Peyer's patch (tissue), 4 donors: ENCODE measurements at regions not wholly inside any gene's neighbourhood (a gene's known extent, or its start where the extent isn't known, plus 50 kb on each side); places are given as distances from the start of the nearest gene placed in this dataset.

Experiments
- DNase-seq, 3 donors: peaks; one replicate each; pipeline ENCODE4 v3.0.0-alpha.2; 2017 to 2019
- H3K27ac ChIP-seq, 4 donors: fragments of 200-600 bp; sonication (generic); one replicate each; pipeline ENCODE4 v1.5.1; 2016 to 2019
- H3K27me3 ChIP-seq, 2 donors: fragments of 200-600 bp; sonication (generic); one replicate each; pipeline ENCODE4 v1.5.1; 2019
- H3K36me3 ChIP-seq, 3 donors: fragments of 200-600 bp; sonication (generic); one replicate each; pipeline ENCODE4 v1.5.1; 2016 to 2019
- H3K4me1 ChIP-seq, 4 donors: fragments of 200-600 bp; sonication (generic); one replicate each; pipeline ENCODE4 v1.5.1; 2016 to 2019
- H3K4me3 ChIP-seq, 4 donors: fragments of 200-600 bp; sonication (generic); 1 replicate in 3 of 4; 2 replicates in 1 of 4; pipeline ENCODE4 v1.5.1; 2016 to 2019; ENCODE audit warnings: mild to moderate bottlenecking in 1 of 4
- H3K9me3 ChIP-seq, 4 donors: fragments of 200-600 bp; sonication (generic); one replicate each; pipeline ENCODE4 v1.5.1; 2016 to 2019; ENCODE audit warnings: mild to moderate bottlenecking in 1 of 4
- POLR2A ChIP-seq, 2 donors: fragments of 450-650 bp; IDR thresholded peaks; one replicate each; pipeline ENCODE4 v1.5.1; 2017; ENCODE audit warnings: antibody characterized with exemption in 2 of 2, mild to moderate bottlenecking in 2 of 2, moderate library complexity in 2 of 2
- TF ChIP-seq, protein P1 (sequence below), 6 experiments: fragments of 450-650 bp in 4 of 6; fragments of 200-600 bp in 2 of 6; sonication (generic) in 1 of 6; IDR thresholded peaks; one replicate each; pipeline ENCODE4 v1.5.1; 2017 to 2019; ENCODE audit warnings: antibody characterized with exemption in 6 of 6, mild to moderate bottlenecking in 3 of 6, moderate library complexity in 1 of 6

DNA sequence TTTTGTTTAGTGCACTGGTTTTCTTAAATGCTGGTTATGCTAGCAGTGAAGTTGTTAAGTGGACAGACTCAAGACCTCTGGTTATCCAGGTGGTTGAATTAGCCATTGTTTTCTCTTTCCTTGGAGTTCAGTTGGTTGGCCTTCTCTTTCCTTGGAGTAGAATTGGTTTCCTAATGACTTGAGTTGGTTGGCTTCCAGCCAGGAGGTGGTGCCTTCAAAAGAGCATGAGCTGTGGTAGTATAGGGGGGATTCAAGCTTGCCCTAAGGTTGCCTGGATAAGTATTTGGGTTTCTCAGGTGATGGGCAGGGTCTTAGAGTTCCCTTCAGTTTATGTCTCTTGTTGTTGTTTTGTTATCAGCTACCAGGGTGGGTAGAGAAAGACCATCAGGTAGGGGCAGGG is 92.5 kb downstream of the ATP23 start:
- TF ChIP-seq, protein P1, sequence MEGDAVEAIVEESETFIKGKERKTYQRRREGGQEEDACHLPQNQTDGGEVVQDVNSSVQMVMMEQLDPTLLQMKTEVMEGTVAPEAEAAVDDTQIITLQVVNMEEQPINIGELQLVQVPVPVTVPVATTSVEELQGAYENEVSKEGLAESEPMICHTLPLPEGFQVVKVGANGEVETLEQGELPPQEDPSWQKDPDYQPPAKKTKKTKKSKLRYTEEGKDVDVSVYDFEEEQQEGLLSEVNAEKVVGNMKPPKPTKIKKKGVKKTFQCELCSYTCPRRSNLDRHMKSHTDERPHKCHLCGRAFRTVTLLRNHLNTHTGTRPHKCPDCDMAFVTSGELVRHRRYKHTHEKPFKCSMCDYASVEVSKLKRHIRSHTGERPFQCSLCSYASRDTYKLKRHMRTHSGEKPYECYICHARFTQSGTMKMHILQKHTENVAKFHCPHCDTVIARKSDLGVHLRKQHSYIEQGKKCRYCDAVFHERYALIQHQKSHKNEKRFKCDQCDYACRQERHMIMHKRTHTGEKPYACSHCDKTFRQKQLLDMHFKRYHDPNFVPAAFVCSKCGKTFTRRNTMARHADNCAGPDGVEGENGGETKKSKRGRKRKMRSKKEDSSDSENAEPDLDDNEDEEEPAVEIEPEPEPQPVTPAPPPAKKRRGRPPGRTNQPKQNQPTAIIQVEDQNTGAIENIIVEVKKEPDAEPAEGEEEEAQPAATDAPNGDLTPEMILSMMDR (IDR thresholded peaks at IDR 0.05): no peak
- TF ChIP-seq POLR2A (IDR thresholded peaks at IDR 0.05): no peak
- no peak for DNase-seq
- Histone ChIP-seq H3K4me3 (no peak overlapping the region), H3K9me3 (no peaks in the 10 kb centered on the region), H3K27ac (no peak overlapping the region), H3K4me1 (no peaks in the 10 kb centered on the region), H3K27me3 (no peaks in the 10 kb centered on the region), H3K36me3 (no peaks in the 10 kb centered on the region)

DNA sequence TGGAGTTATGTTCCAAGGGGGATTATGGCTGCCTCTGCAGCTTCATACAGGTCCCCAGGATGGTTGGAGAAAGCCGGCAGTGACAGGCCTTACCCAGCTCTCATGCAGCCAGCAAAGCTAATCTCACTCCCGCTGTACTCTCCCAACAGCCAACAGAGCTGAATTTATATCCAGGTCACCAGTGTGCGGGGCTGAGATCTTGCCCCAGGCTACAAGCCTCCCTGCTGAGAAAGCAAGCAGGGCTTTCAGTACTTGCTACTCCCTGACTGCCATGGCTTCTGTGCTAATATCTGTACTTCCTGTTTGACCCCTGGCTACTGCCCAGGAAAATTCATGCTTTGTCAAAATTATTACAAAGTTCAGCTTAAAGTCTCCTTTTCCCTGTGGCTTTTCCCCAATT is 92.9 kb downstream of the ATP23 start:
- Histone ChIP-seq H3K27me3 (no peaks in the 10 kb centered on the region), H3K36me3 (no peaks in the 10 kb centered on the region), H3K4me1 (no peaks in the 10 kb centered on the region), H3K4me3 (no peak overlapping the region), H3K27ac (no peak overlapping the region), H3K9me3 (no peaks in the 10 kb centered on the region)
- DNase-seq: no peak
- TF ChIP-seq, protein P1 (IDR thresholded peaks at IDR 0.05): no peak
- no peak for TF ChIP-seq POLR2A (IDR thresholded peaks at IDR 0.05)

DNA sequence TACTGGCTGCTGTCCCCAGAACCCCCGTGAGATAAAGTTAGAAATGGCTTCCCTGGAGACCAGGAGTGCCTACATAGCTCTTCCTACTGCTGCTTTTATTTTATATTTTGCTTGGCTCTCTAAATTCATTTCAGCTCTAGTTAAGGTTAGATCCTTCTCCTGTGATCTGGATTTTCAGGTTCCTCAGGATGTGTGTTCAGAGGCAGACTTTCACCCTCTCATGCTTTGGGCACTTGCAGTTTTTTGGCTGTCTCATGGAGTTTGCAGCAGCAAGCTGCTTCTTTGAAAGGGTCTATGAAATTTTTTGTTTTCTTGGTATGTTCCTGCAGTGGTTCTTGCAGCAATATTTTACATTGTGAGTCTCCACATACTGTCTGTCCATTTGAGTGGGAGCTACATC is 93.3 kb downstream of the ATP23 start:
- H3K27ac ChIP-seq: no peak overlapping the region
- TF ChIP-seq, protein P1 (IDR thresholded peaks at IDR 0.05): no peak
- no peak for TF ChIP-seq POLR2A (IDR thresholded peaks at IDR 0.05)
- no peak overlapping the region for H3K4me3 ChIP-seq

GRCh38 chr12:58041441-58041840 is 100.1 kb downstream of the ATP23 start:
- Histone ChIP-seq H3K4me1 (no peaks in the 10 kb centered on the region), H3K4me3 (no peak overlapping the region), H3K27me3 (no peaks in the 10 kb centered on the region), H3K9me3 (no peaks in the 10 kb centered on the region), H3K27ac (no peak overlapping the region), H3K36me3 (no peaks in the 10 kb centered on the region)
- TF ChIP-seq, protein P1 (IDR thresholded peaks at IDR 0.05): no peak
- no peak for TF ChIP-seq POLR2A (IDR thresholded peaks at IDR 0.05)
- DNase-seq: no peak

More for the DNA sequence above, 93.3 kb downstream of the ATP23 start:
- Histone ChIP-seq H3K36me3 (no peaks in the 10 kb centered on the region), H3K27me3 (no peaks in the 10 kb centered on the region), H3K9me3 (no peaks in the 10 kb centered on the region), H3K4me1 (no peaks in the 10 kb centered on the region)
- DNase-seq: no peak

GRCh38 chr12:58044966-58045365 is 103.6 kb downstream of the ATP23 start:
- Histone ChIP-seq H3K4me3 (no peak overlapping the region), H3K36me3 (no peaks in the 10 kb centered on the region), H3K27me3 (no peaks in the 10 kb centered on the region), H3K27ac (no peak overlapping the region), H3K9me3 (no peaks in the 10 kb centered on the region), H3K4me1 (no peaks in the 10 kb centered on the region)
- TF ChIP-seq, protein P1 (IDR thresholded peaks at IDR 0.05): no peak
- DNase-seq: no peak

- no peaks in the 10 kb centered on the region for H3K9me3 ChIP-seq
- H3K4me1 ChIP-seq: no peaks in the 10 kb centered on the region
- H3K36me3 ChIP-seq: no peaks in the 10 kb centered on the region
- H3K27me3 ChIP-seq: no peaks in the 10 kb centered on the region
- no peak overlapping the region for H3K27ac ChIP-seq
- TF ChIP-seq, protein P1 (IDR thresholded peaks at IDR 0.05): no peak
- TF ChIP-seq POLR2A (IDR thresholded peaks at IDR 0.05): no peak
- no peak for DNase-seq
- no peak overlapping the region for H3K4me3 ChIP-seq
Observed at GRCh38 chr12:58046271-58046670, 104.9 kb downstream of the ATP23 start.
